Neutrophil (primary cell): ENCODE measurements at regions not wholly inside any gene's neighbourhood (a gene's known extent, or its start where the extent isn't known, plus 50 kb on each side); places are given as distances from the start of the nearest gene placed in this dataset.

Experiments
- H3K27ac ChIP-seq: fragments of 200-600 bp; sonication (generic); 2 replicates; pipeline ENCODE4 v1.5.1; 2016; ENCODE audit warnings: mild to moderate bottlenecking, moderate library complexity
- H3K27me3 ChIP-seq: fragments of 200-600 bp; sonication (generic); 2 replicates; pipeline ENCODE4 v1.6.0; 2016; ENCODE audit warnings: mild to moderate bottlenecking
- H3K36me3 ChIP-seq: fragments of 200-600 bp; sonication (generic); 2 replicates; pipeline ENCODE4 v1.5.1; 2017
- H3K4me1 ChIP-seq, 2 experiments: fragments of 200-600 bp in 1 of 2; sonication (generic) in 1 of 2; 1 replicate in 1 of 2; 2 replicates in 1 of 2; pipeline versions ENCODE4 v1.5.1 to v1.6.1; 2013 to 2016; ENCODE audit warnings: low read depth in 1 of 2, low read length in 1 of 2, mild to moderate bottlenecking in 1 of 2, moderate library complexity in 1 of 2; ENCODE audit not compliant: control insufficient read depth in 1 of 2, insufficient read depth in 1 of 2
- H3K4me3 ChIP-seq, 2 experiments: fragments of 200-600 bp in 1 of 2; sonication (generic) in 1 of 2; 1 replicate in 1 of 2; 2 replicates in 1 of 2; pipeline ENCODE4 v1.5.1; 2013 to 2016; ENCODE audit warnings: low read depth in 1 of 2, low read length in 1 of 2, mild to moderate bottlenecking in 1 of 2, moderate library complexity in 1 of 2
- H3K9me3 ChIP-seq: fragments of 200-600 bp; sonication (generic); 2 replicates; pipeline ENCODE4 v1.5.1; 2016
- CTCF ChIP-seq: fragments of 200-600 bp; sonication (generic); IDR thresholded peaks from 2 replicates; pipeline ENCODE4 v1.5.1; 2016; ENCODE audit warnings: antibody characterized with exemption

GRCh38 chr5:8291641-8292040 is 422.7 kb downstream of the MTRR start:
- H3K27ac ChIP-seq, result no peak overlapping the region
- no peaks in the 10 kb centered on the region for H3K9me3 ChIP-seq
- no peaks in the 10 kb centered on the region for H3K4me1 ChIP-seq
- no peaks in the 10 kb centered on the region for H3K36me3 ChIP-seq
- no peak for TF ChIP-seq CTCF
- H3K4me3 ChIP-seq, result no peak overlapping the region
- no peaks in the 10 kb centered on the region for H3K27me3 ChIP-seq

DNA sequence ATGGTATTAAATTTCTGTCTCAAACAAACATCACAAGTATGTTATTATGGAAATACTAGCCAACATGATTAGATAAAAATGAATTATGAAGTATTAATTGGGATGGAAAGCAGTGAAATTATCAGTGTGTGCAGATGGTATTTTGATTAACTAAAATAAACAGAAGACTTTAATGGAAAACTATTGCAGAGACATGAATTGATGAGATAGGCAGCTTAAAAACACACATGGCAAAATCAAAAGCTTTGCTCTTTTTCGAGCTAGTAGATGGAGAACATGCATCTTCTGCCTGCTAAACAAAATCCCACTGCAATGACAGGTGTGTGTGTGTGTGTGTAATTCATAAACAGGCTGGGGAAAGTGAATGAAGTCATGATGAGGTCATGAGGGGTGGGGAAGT is 426.2 kb downstream of the MTRR start:
- no peaks in the 10 kb centered on the region for H3K9me3 ChIP-seq
- no peak for TF ChIP-seq CTCF
- H3K36me3 ChIP-seq, result no peaks in the 10 kb centered on the region
- no peaks in the 10 kb centered on the region for H3K27me3 ChIP-seq
- no peaks in the 10 kb centered on the region for H3K4me1 ChIP-seq
- no peak overlapping the region for H3K4me3 ChIP-seq
- H3K27ac ChIP-seq, result no peak overlapping the region

DNA sequence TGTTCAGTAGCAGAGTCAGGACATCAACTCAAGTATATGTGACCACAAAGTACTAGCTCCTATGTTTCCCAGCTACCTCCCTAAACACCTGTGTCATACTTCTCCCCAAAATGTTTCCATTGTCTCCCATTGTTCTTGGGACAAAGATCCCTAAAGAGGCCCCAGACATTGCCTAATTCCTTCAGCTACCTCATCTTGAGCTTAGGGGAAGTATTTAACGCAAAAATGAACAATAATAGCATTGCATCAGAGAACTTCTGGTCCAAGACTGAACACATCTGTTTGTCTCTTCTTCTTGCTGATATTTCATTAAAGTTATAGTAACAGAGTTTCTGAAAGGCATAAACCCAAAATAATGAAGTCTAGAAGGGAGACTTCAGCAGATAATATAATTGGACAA is 430.8 kb downstream of the MTRR start:
- no peak overlapping the region for H3K27ac ChIP-seq
- TF ChIP-seq CTCF, result no peak
- H3K9me3 ChIP-seq, result no peaks in the 10 kb centered on the region
- no peaks in the 10 kb centered on the region for H3K36me3 ChIP-seq
- no peaks in the 10 kb centered on the region for H3K27me3 ChIP-seq
- no peak overlapping the region for H3K4me3 ChIP-seq
- no peaks in the 10 kb centered on the region for H3K4me1 ChIP-seq

GRCh38 chr5:8304341-8304740 is 435.4 kb downstream of the MTRR start:
- H3K27ac ChIP-seq, result no peak overlapping the region
- H3K9me3 ChIP-seq, result no peaks in the 10 kb centered on the region
- no peaks in the 10 kb centered on the region for H3K36me3 ChIP-seq
- no peak overlapping the region for H3K4me3 ChIP-seq
- H3K4me1 ChIP-seq, result no peaks in the 10 kb centered on the region
- no peak for TF ChIP-seq CTCF
- H3K27me3 ChIP-seq, result no peaks in the 10 kb centered on the region

DNA sequence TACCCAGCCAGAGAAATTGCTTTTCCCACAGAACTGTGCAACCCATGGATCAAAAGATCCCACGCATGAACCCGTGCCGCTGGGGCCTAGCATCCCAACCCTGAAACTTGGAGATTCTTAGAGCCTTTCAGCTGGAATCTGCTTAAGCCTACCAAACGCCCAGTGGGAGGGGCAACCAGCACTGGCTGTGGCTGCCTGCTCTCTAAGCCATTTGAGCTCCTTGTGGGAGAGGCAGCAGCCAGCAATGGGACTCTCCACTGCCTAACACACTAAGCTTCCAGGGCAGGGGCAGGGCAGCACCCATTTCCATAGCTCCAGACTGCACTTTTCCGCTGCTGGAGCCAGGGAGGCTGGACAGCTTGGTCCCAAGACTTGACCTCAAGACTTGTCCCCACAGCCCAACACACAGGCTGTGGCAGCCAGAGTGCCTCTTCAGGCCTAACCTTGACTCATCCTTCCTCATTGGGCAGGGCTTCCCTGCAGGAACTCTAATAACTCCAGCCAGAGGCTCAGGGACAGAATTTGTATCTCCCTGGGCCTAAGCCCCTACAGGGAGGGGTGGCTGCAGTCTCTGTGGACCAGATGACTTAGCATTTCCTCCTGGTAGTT is 437.4 kb downstream of the MTRR start:
- H3K4me1 ChIP-seq, result no peaks in the 10 kb centered on the region
- no peak for TF ChIP-seq CTCF
- no peaks in the 10 kb centered on the region for H3K27me3 ChIP-seq
- H3K4me3 ChIP-seq, result no peak overlapping the region
- H3K36me3 ChIP-seq, result no peaks in the 10 kb centered on the region
- no peak overlapping the region for H3K27ac ChIP-seq
- H3K9me3 ChIP-seq, result no peaks in the 10 kb centered on the region

GRCh38 chr5:8314965-8315364 is 446.0 kb downstream of the MTRR start:
- Histone ChIP-seq H3K36me3 (no peaks in the 10 kb centered on the region), H3K4me1 (no peaks in the 10 kb centered on the region), H3K27me3 (no peaks in the 10 kb centered on the region), H3K9me3 (no peaks in the 10 kb centered on the region), H3K4me3 (no peak overlapping the region), H3K27ac (no peak overlapping the region)
- TF ChIP-seq CTCF, result no peak
